ENCODE measurements at regions not wholly inside any gene's neighbourhood (a gene's known extent, or its start where the extent isn't known, plus 50 kb on each side); places are given as distances from the start of the nearest gene placed in this dataset.

DNA sequence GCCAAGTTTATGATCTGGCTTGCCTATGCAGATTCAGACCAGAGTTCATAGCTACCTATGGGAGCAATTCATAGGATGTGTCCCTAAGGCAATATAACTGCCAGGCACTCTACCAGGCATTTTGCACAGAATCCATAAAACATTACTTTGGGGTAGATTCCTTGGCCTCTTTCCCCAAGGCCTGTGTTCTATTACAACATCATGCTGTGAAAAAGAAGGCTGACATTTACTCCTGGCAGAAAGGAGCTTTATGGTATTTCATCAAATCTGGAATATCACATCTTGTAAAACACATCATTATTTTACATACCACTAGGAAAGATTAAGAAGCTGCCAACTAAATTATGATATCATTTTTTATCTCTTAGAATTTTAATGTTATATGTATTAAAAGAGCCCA is 287.0 kb upstream of the MARCKS start:
- no peak overlapping the region for H3K4me3 ChIP-seq (ENCODE audit: low read depth in 2 of 2, low read length in 1 of 2)
- peaks cover 5% of the 10 kb centered on the region for H3F3A ChIP-seq (replicated peaks; ENCODE audit: insufficient read depth)
- H3K9me2 ChIP-seq: no peaks in the 10 kb centered on the region
- H3K4me1 ChIP-seq (ENCODE audit: control insufficient read depth in 1 of 2, insufficient read depth in 2 of 2, low read depth in 1 of 2, low read length in 1 of 2): peaks cover 0 to 1% of the 10 kb centered on the region in 2 experiments; a peak in 2 of 4 replicates
- TF ChIP-seq FOXM1 (IDR thresholded peaks at IDR 0.05; ENCODE audit: low read depth): 0 out of 2 replicates have a peak, but pooled peaks have one; percentile 11
- TF ChIP-seq EP300 (IDR thresholded peaks at IDR 0.05; ENCODE audit: borderline replicate concordance in 1 of 2, low read depth in 1 of 2, low read length in 1 of 2): peak; percentile 38 to 47; a peak in 2 of 4 replicates
- TF ChIP-seq NFIC (IDR thresholded peaks at IDR 0.05; ENCODE audit: borderline replicate concordance): peak; percentile 29; the same call in 1 of the 2 replicates
- TF ChIP-seq TCF12 (IDR thresholded peaks at IDR 0.05): peak; percentile 67
- no peak for TF ChIP-seq ELF1 (IDR thresholded peaks at IDR 0.05)
- TF ChIP-seq PBX3 (IDR thresholded peaks at IDR 0.05): peak; percentile 73
- TF ChIP-seq MAX (IDR thresholded peaks at IDR 0.05; ENCODE audit: low read depth): no peak
- 0 out of 2 replicates have a peak, but pooled peaks have one; percentile 23 for TF ChIP-seq JUND (IDR thresholded peaks at IDR 0.05)
- no peak overlapping the region for H3K4me2 ChIP-seq
- no peak overlapping the region for H3K9ac ChIP-seq
- H3K27ac ChIP-seq (ENCODE audit: low read depth in 2 of 2, low read length in 1 of 2): peak overlapping the region in 1 of 2 experiments; percentile 62; a peak in 1 of 4 replicates
- DNase-seq: no peak
- no peaks in the 10 kb centered on the region for H3K9me3 ChIP-seq
- ChIA-PET POLR2A (no interaction called here), CTCF (interaction anchor here (1.0 to 1.2 kb wide), 2 partner anchors 15 to 289 kb away, joined by 4 to 6 read pairs; no protein-coding TSS in a partner anchor)
- H3K36me3 ChIP-seq (replicated peaks in 1 of 2; ENCODE audit: control insufficient read depth in 1 of 2, insufficient read depth in 2 of 2, low read length in 1 of 2): no peaks in the 10 kb centered on the region
- no peaks in the 10 kb centered on the region for H3K79me2 ChIP-seq (ENCODE audit: insufficient read depth)
- no peaks in the 10 kb centered on the region for H3K27me3 ChIP-seq (ENCODE audit: insufficient read depth)
- no peak overlapping the region for H2AFZ ChIP-seq (ENCODE audit: low read depth)
- no peaks in the 10 kb centered on the region for H4K20me1 ChIP-seq (ENCODE audit: insufficient read depth)

GRCh38 chr6:113570641-113571040 is 286.5 kb upstream of the MARCKS start:
- no peak overlapping the region for H3K4me3 ChIP-seq (ENCODE audit: low read depth in 2 of 2, low read length in 1 of 2)
- H3K4me1 ChIP-seq (ENCODE audit: control insufficient read depth in 1 of 2, insufficient read depth in 2 of 2, low read depth in 1 of 2, low read length in 1 of 2): no peaks in the 10 kb centered on the region; a peak in 1 of 4 replicates
- peak overlapping the region in 1 of 2 experiments; percentile 62; a peak in 1 of 4 replicates for H3K27ac ChIP-seq (ENCODE audit: low read depth in 2 of 2, low read length in 1 of 2)
- no peak overlapping the region for H3K4me2 ChIP-seq
- H3F3A ChIP-seq (replicated peaks; ENCODE audit: insufficient read depth): peaks cover 3% of the 10 kb centered on the region
- H3K79me2 ChIP-seq (ENCODE audit: insufficient read depth): no peaks in the 10 kb centered on the region
- no peak overlapping the region for H2AFZ ChIP-seq (ENCODE audit: low read depth)
- DNase-seq: no peak
- H3K9me3 ChIP-seq: no peaks in the 10 kb centered on the region
- H3K27me3 ChIP-seq (ENCODE audit: insufficient read depth): no peaks in the 10 kb centered on the region
- H3K9me2 ChIP-seq: no peaks in the 10 kb centered on the region
- CTCF ChIA-PET: interaction anchor here (1.0 to 1.2 kb wide), 2 partner anchors 14 to 288 kb away, joined by 4 to 6 read pairs; no protein-coding TSS in a partner anchor
- H3K9ac ChIP-seq: no peak overlapping the region
- WGBS (ENCODE audit: low lambda C conversion rate): 90% methylated on average over 3 of the region's 3 CpGs
- H4K20me1 ChIP-seq (ENCODE audit: insufficient read depth): no peaks in the 10 kb centered on the region
- H3K36me3 ChIP-seq (replicated peaks in 1 of 2; ENCODE audit: control insufficient read depth in 1 of 2, insufficient read depth in 2 of 2, low read length in 1 of 2): no peaks in the 10 kb centered on the region
- POLR2A ChIA-PET: no interaction called here
- TF ChIP-seq FOXJ3 (CRISPR knock-in tag; IDR thresholded peaks at IDR 0.05) (no peak), USF1 (IDR thresholded peaks at IDR 0.05; ENCODE audit: borderline replicate concordance, low read depth) (no peak), RAD21 (IDR thresholded peaks at IDR 0.05; ENCODE audit: low read length) (peak; percentile 44; the same call in 1 of the 2 replicates), FOXM1 (IDR thresholded peaks at IDR 0.05; ENCODE audit: low read depth) (0 out of 2 replicates have a peak, but pooled peaks have one; percentile 6), NFIC (IDR thresholded peaks at IDR 0.05; ENCODE audit: borderline replicate concordance) (no peak), MXI1 (IDR thresholded peaks at IDR 0.05; ENCODE audit: low read depth, low read length) (no peak), IRF3 (IDR thresholded peaks at IDR 0.05; ENCODE audit: low read depth, low read length) (no peak), SIN3A (IDR thresholded peaks at IDR 0.05; ENCODE audit: borderline replicate concordance, low read depth, low read length) (no peak), MAX (IDR thresholded peaks at IDR 0.05; ENCODE audit: low read depth) (no peak), FOSL2 (IDR thresholded peaks at IDR 0.05; ENCODE audit: borderline replicate concordance, low read depth) (no peak), NRF1 (IDR thresholded peaks at IDR 0.05; ENCODE audit: low read depth, low read length) (no peak), SMC3 (IDR thresholded peaks at IDR 0.05; ENCODE audit: low read depth, low read length) (no peak), POLR2AphosphoS5 (IDR thresholded peaks at IDR 0.05; ENCODE audit: low read depth, low read length) (no peak), EP300 (IDR thresholded peaks at IDR 0.05; ENCODE audit: borderline replicate concordance in 1 of 2, low read depth in 1 of 2, low read length in 1 of 2) (no peak), PBX3 (IDR thresholded peaks at IDR 0.05) (no peak), RCOR1 (IDR thresholded peaks at IDR 0.05; ENCODE audit: low read length) (no peak), TCF12 (IDR thresholded peaks at IDR 0.05) (no peak), CHD2 (IDR thresholded peaks at IDR 0.05; ENCODE audit: low read length, partially characterized antibody) (no peak), ZBTB33 (IDR thresholded peaks at IDR 0.05; ENCODE audit: borderline replicate concordance, low read depth) (no peak)

Measured in SK-N-SH (cell line).